22Rv1 (cell line): ENCODE measurements at regions not wholly inside any gene's neighbourhood (a gene's known extent, or its start where the extent isn't known, plus 50 kb on each side); places are given as distances from the start of the nearest gene placed in this dataset.

Source experiments
- H3K27ac ChIP-seq: fragments of 450-650 bp; 2 replicates; pipeline ENCODE4 v1.5.1; 2017
- CTCF ChIP-seq: fragments of 450-650 bp; IDR thresholded peaks from 2 replicates; pipeline ENCODE4 v1.5.1; 2017; ENCODE audit warnings: mild to moderate bottlenecking
- ZFX ChIP-seq: fragments of 450-650 bp; IDR thresholded peaks from 2 replicates; pipeline ENCODE4 v1.6.1; 2017; ENCODE audit warnings: antibody characterized with exemption, borderline replicate concordance

GRCh38 chr12:130286041-130286440 lies 51.6 kb upstream of the PIWIL1 start:
- TF ChIP-seq ZFX (no peak), CTCF (peak; percentile 77)

GRCh38 chr12:130286741-130287440 lies 50.8 kb upstream of the PIWIL1 start:
- no peak for TF ChIP-seq CTCF
- TF ChIP-seq ZFX = no peak
- no peak overlapping the region for H3K27ac ChIP-seq

More at GRCh38 chr12:130286041-130286440, 51.6 kb upstream of the PIWIL1 start:
- H3K27ac ChIP-seq = no peak overlapping the region
